PC-3 (cell line): ENCODE measurements at regions not wholly inside any gene's neighbourhood (a gene's known extent, or its start where the extent isn't known, plus 50 kb on each side); places are given as distances from the start of the nearest gene placed in this dataset.

ENCODE experiments used
- ATAC-seq: fragments of 200-7000 bp; cut with Tn5 transposase; 2 replicates; pipeline ENCODE4 v1.9.1; 2020; ENCODE audit warnings: mild to moderate bottlenecking, moderate library complexity
- BruUV-seq: library from RNA; stranded (reverse); fragments of 400-500 nt; replicated peaks from 2 replicates; lab custom pipeline; 2021; lab: Mats Ljungman, UMichigan
- CTCF ChIA-PET: fragments of 300-600 bp; sonication (Branson Sonifier 250); formaldehyde crosslinking; loops from one replicate; lab custom pipeline; 2022; ENCODE audit warnings: antibody characterized with exemption; lab: Charles Lee
- POLR2A ChIA-PET: fragments of 300-600 bp; sonication (Branson Sonifier 250); formaldehyde crosslinking; loops from one replicate; lab custom pipeline; 2022; ENCODE audit warnings: antibody characterized with exemption; ENCODE audit not compliant: unreplicated experiment; lab: Charles Lee
- DNase-seq: peaks from one replicate; pipeline ENCODE4 v3.0.0-alpha.2; 2015
- H2AFZ ChIP-seq: fragments of 300-600 bp; sonication (generic); 2 replicates; pipeline ENCODE4 v1.6.0; 2016; ENCODE audit warnings: antibody characterized with exemption, low read length
- H3F3A ChIP-seq: fragments of 300-600 bp; sonication (generic); one replicate; pipeline ENCODE4 v1.6.0; 2017; ENCODE audit warnings: antibody characterized with exemption, low read length, control low read depth, mild to moderate bottlenecking; ENCODE audit not compliant: unreplicated experiment
- H3K27ac ChIP-seq: fragments of 300-600 bp; sonication (generic); 2 replicates; pipeline ENCODE4 v1.5.1; 2016; ENCODE audit warnings: mild to moderate bottlenecking, low read length
- H3K27me3 ChIP-seq: fragments of 300-600 bp; sonication (generic); 2 replicates; pipeline ENCODE4 v1.6.1; 2016; ENCODE audit warnings: low read length, mixed read lengths
- H3K36me3 ChIP-seq: fragments of 300-600 bp; sonication (generic); 2 replicates; pipeline ENCODE4 v1.6.1; 2016; ENCODE audit warnings: low read depth, mixed run types, low read length, mixed read lengths
- H3K4me1 ChIP-seq: fragments of 300-600 bp; sonication (generic); 2 replicates; pipeline ENCODE4 v1.5.1; 2016; ENCODE audit warnings: low read length; ENCODE audit not compliant: insufficient read depth
- H3K4me2 ChIP-seq: fragments of 300-600 bp; sonication (generic); 2 replicates; pipeline ENCODE4 v1.6.0; 2016; ENCODE audit warnings: low read length
- H3K4me3 ChIP-seq: fragments of 300-600 bp; sonication (generic); 2 replicates; pipeline ENCODE4 v1.5.1; 2016; ENCODE audit warnings: mild to moderate bottlenecking, low read length, mixed read lengths
- H3K79me2 ChIP-seq: fragments of 300-600 bp; sonication (generic); 2 replicates; pipeline ENCODE4 v1.6.1; 2017; ENCODE audit warnings: low read length, mixed read lengths
- H3K9ac ChIP-seq: fragments of 300-600 bp; sonication (generic); 2 replicates; pipeline ENCODE4 v1.6.0; 2016; ENCODE audit warnings: mild to moderate bottlenecking, low read length
- H3K9me2 ChIP-seq: fragments of 300-600 bp; sonication (generic); replicated peaks from 2 replicates; pipeline ENCODE4 v1.6.1; 2016; ENCODE audit warnings: mixed run types, low read length, mixed read lengths
- H3K9me3 ChIP-seq: fragments of 300-600 bp; sonication (generic); 2 replicates; pipeline ENCODE4 v1.6.1; 2016; ENCODE audit warnings: low read length, mixed read lengths
- H4K20me1 ChIP-seq: fragments of 300-600 bp; sonication (generic); 2 replicates; pipeline ENCODE4 v1.6.1; 2016; ENCODE audit warnings: low read length, mixed read lengths
- EZH2 ChIP-seq: fragments of 300-600 bp; sonication (generic); IDR thresholded peaks from one replicate; pipeline ENCODE4 v1.6.1; 2017; ENCODE audit warnings: antibody characterized with exemption, mild to moderate bottlenecking, low read length; ENCODE audit not compliant: unreplicated experiment
- EZH2phosphoT487 ChIP-seq: fragments of 300-600 bp; sonication (generic); IDR thresholded peaks from 2 replicates; pipeline ENCODE4 v1.6.1; 2018; ENCODE audit warnings: mild to moderate bottlenecking, antibody characterized with exemption, low read length, borderline replicate concordance
- intact Hi-C: fragments of 100-400 bp; cut with micrococcal nuclease; formaldehyde crosslinking; loops from 2 replicates; pipeline ENCODE4 v1.9.0; 2023
- TF ChIP-seq, protein P1 (sequence below): fragments of 300-600 bp; sonication (generic); conservative IDR thresholded peaks from 2 replicates; pipeline ENCODE4 v1.5.1; 2017; ENCODE audit warnings: antibody characterized with exemption, low read depth, mild to moderate bottlenecking, low read length

DNA sequence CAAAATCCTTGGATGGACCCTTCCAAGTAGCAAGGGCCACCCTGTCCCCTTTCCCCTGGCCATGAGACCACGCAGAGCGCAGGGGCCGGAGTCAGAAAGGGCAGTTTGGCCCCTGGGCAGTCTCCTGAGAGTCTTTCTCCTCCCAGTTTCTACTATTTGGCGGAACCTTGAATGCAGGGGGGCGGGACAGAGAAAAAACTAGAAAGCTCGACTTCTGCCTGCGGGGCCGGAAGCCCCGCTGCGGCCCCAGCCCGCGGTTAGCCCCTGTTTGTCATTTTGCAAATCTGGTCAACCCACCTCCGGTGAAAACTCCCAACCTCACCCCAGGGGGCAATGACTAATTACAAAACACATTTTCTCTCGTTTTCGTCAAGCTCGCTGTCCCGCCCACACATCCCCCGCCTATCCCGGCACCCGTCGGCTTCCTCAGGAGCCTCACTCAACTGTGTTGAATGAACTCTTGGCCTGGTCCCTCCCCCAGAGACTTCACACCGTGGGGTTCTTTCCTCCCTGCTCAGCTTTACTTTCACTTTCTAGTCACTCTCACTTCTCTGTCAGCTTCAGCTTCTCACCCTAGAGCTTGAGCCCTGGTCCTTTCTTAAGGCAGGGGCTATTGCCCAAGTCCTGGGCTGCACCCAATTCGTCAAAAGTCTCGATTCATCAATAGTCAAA, 66.7 kb downstream of the IRF2BPL start:
- peak; percentile 99 for DNase-seq
- ChIA-PET CTCF (interaction anchor here (0.5 to 1.4 kb wide), 7 partner anchors 17 to 109 kb away, joined by 4 to 16 read pairs (median 6); no protein-coding TSS in a partner anchor), POLR2A (interaction anchor here (0.6 to 1.0 kb wide), 5 partner anchors 9 to 60 kb away, joined by 3 to 6 read pairs (median 5); no protein-coding TSS in a partner anchor)
- peaks cover 54% of the 10 kb centered on the region for H3K4me1 ChIP-seq
- H3K4me3 ChIP-seq: peak overlapping the region; percentile 59
- no peaks in the 10 kb centered on the region for H3K36me3 ChIP-seq
- H3K27ac ChIP-seq: peak overlapping the region; percentile 86
- H3K9ac ChIP-seq: peak overlapping the region; percentile 64
- H3K9me3 ChIP-seq: no peaks in the 10 kb centered on the region
- peak overlapping the region; percentile 81 for H3K4me2 ChIP-seq
- H2AFZ ChIP-seq: peak overlapping the region; percentile 39
- no peaks in the 10 kb centered on the region for H4K20me1 ChIP-seq
- no peaks in the 10 kb centered on the region for H3F3A ChIP-seq
- no peaks in the 10 kb centered on the region for H3K9me2 ChIP-seq
- no TSS peak for BruUV-seq
- no peaks in the 10 kb centered on the region for H3K79me2 ChIP-seq
- intact Hi-C loops: loop anchor here (1.0 to 5.0 kb wide), 3 partner anchors 41 to 149 kb away; partner anchors contain the start of gene ANGEL1
- TF ChIP-seq EZH2phosphoT487: peak; percentile 54; the same call in 1 of the 2 replicates
- no peak for TF ChIP-seq EZH2
- peak; percentile 90 for ATAC-seq
- H3K27me3 ChIP-seq: no peaks in the 10 kb centered on the region

DNA sequence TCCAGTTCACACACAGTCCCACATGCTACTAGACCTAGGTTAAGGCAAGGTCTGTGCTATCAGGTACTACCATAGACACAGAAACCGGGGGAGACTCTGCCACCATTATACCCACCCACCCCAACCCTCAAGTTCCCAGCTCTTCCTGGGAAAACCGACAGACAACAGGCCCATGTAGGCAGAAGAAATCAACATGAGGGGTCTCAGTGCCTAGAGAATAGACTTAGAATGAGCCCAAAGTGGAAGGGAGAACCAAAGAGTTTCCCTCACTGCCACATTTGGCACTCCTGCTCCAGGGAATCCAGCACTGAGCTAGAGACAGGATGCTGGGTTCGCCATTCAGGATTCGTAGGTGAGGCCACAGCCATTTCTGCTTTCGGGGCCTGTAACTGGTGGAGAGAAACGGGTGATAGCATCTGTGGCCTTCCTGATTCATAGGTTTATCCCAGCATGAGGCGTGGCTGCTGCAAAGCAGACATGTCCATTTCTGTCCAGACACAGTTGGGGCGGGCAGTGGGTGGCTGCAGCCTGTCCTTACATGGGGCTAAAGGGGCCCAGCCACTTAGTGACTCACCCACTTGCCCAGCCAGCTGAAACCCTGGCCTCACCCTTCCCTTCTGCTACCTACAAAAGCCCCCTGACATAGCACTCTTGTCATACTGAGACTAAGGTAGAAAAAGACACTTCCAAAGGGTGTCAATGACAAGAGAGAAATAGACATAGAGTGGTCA, 69.4 kb downstream of the IRF2BPL start:
- ATAC-seq (0 out of 2 replicates have a peak, but pooled peaks have one; percentile 0), DNase-seq (peak; percentile 57)
- Histone ChIP-seq H3K36me3 (no peaks in the 10 kb centered on the region), H3K27ac (peak overlapping the region; percentile 35), H3K4me1 (peaks cover 77% of the 10 kb centered on the region), H3K4me2 (peak overlapping the region; percentile 42), H3K9ac (no peak overlapping the region), H3K9me2 (no peaks in the 10 kb centered on the region), H3K4me3 (no peak overlapping the region), H3K27me3 (no peaks in the 10 kb centered on the region), H2AFZ (no peak overlapping the region), H4K20me1 (no peaks in the 10 kb centered on the region), H3K9me3 (no peaks in the 10 kb centered on the region), H3F3A (peaks cover 10% of the 10 kb centered on the region), H3K79me2 (peaks cover 3% of the 10 kb centered on the region; the same call in 1 of the 2 replicates)
- no TSS peak for BruUV-seq
- TF ChIP-seq EZH2 (no peak), EZH2phosphoT487 (no peak)
- TF ChIP-seq, protein P1, sequence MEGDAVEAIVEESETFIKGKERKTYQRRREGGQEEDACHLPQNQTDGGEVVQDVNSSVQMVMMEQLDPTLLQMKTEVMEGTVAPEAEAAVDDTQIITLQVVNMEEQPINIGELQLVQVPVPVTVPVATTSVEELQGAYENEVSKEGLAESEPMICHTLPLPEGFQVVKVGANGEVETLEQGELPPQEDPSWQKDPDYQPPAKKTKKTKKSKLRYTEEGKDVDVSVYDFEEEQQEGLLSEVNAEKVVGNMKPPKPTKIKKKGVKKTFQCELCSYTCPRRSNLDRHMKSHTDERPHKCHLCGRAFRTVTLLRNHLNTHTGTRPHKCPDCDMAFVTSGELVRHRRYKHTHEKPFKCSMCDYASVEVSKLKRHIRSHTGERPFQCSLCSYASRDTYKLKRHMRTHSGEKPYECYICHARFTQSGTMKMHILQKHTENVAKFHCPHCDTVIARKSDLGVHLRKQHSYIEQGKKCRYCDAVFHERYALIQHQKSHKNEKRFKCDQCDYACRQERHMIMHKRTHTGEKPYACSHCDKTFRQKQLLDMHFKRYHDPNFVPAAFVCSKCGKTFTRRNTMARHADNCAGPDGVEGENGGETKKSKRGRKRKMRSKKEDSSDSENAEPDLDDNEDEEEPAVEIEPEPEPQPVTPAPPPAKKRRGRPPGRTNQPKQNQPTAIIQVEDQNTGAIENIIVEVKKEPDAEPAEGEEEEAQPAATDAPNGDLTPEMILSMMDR: no peak
- intact Hi-C loops: no loop called here
- CTCF ChIA-PET: no interaction called here
- POLR2A ChIA-PET: no interaction called here
